ENCODE measurements at regions not wholly inside any gene's neighbourhood (a gene's known extent, or its start where the extent isn't known, plus 50 kb on each side); places are given as distances from the start of the nearest gene placed in this dataset.
A peak's percentile ranks its signal among the peaks of the same experiment; 100 is the strongest.
"Not testable (repeated sequence)": the region's sequence is repeated elsewhere in the genome, so short reads cannot be mapped to it uniquely, and the experiment has no call there.

- DNase-seq: not testable (repeated sequence)
These were observed 58.5 kb upstream of the EDAR start for GRCh38 chr2:109047569-109047968.

DNA sequence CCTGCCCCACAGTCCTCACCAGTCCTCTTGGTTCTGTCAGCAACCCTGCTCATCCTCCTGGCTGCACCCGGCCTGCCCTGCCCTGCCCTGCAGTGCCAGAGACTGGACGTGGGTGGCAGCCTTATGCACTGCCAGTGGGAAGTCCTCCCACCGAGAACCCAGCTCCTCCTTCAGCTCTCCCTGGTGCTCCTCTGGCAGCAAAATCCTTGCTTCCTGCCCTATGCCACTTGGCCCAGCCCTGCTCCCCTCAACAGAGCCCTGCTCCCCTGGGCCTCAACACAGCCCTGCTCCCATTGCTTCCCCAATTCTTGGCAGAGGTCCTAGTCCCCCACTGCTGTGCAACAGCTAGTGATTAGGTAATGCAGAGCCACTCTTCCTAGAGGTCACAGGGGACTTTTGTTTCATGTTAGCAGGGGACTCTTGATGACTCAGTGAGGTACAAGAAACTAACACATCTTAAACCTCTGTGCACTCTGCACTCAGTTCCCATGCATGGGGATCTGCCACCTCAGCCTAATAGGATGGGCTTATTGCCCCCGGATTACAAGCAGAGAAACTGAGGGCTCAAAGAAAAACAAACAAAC, 58.0 kb upstream of the EDAR start:
- DNase-seq: peak; percentile 83 to 92

GRCh38 chr2:109045505-109045904, 56.5 kb upstream of the EDAR start:
- no peak for DNase-seq

DNA sequence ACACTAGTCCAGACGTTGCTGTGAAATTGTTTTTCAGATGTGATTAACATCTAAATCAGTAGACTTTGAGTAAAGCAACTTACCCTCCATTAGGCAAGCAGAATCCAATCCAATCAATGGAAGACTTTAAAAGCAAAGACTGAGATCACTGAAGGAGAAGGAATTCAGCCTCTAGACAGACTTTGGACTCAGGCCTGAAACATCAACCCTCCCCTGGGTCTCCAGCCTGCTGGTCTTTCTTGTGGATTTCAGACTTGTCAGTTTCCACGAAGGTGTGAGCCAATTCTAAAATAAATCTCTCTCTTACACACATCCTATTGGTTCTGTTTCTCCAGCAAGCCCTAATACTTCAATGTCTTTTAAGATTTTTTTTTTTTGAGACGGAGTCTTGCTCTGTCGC, 50.0 kb upstream of the EDAR start:
- no peak for DNase-seq
